ENCODE measurements at regions not wholly inside any gene's neighbourhood (a gene's known extent, or its start where the extent isn't known, plus 50 kb on each side); places are given as distances from the start of the nearest gene placed in this dataset.

DNA sequence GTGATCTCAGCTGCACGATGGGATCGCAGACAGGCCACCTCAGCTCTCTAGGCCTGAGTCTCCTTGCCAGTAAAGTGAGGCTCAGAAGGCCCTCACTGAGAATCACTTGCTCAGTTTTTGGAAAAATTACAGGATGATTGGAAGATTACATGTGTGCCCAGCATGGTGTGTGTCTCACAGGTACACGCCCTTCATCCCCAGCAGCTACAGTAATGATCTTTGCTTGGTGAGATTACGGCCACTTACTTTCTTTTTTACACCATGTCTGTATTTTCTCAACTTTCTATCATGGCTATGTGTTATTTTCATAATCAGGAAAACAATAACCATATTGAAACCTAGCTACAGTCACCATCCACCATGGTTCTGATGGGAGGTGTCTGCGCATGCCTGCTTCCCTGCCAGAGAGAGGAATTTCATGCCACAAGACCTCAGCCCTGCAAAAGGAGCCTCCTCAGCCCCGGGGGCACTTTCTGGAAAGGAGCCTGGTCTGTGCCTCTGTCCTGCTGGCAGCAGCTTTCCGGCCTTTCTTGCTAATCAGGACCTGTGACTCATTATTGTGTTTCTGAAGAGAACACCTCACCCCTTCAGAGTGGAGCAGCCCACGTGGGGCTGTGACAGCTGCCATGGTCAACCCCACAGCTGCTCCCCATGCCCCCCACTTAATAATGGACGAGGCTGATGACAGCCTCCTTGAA lies 64.2 kb upstream of the OLFM1 start:
- 63 to 65% methylated on average over 9 of the region's 9 CpGs for WGBS, 2 donors

DNA sequence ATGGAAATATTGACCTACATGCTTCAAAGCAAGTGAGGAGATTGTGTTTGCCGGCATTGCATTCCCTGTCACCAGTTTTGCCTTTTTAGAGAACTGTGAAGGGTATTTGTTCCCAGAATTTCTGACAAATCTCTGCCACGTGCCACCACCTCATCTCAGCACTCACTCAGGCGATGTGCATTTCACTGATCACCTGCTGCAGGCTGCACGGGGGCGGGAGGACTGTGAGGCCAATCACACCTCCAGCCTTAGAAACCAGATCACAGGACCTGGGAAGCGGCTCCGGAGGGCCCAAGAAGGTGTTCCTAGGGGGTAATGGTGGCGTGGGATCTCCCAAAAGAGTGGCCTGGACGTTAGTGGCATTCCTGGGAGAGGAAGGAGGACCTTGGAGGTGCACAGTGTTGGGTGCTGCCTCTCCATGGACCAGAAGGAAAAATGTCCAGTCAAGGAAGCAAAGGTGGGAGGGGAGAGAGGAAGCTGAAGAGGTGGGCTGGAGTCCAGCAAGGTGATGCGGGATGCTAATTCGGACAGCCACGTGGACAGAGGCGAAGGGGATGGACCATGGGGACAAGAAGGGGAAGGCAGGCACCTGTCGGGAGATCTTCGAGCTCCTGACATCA lies 63.6 kb upstream of the OLFM1 start:
- TF ChIP-seq, protein P1, sequence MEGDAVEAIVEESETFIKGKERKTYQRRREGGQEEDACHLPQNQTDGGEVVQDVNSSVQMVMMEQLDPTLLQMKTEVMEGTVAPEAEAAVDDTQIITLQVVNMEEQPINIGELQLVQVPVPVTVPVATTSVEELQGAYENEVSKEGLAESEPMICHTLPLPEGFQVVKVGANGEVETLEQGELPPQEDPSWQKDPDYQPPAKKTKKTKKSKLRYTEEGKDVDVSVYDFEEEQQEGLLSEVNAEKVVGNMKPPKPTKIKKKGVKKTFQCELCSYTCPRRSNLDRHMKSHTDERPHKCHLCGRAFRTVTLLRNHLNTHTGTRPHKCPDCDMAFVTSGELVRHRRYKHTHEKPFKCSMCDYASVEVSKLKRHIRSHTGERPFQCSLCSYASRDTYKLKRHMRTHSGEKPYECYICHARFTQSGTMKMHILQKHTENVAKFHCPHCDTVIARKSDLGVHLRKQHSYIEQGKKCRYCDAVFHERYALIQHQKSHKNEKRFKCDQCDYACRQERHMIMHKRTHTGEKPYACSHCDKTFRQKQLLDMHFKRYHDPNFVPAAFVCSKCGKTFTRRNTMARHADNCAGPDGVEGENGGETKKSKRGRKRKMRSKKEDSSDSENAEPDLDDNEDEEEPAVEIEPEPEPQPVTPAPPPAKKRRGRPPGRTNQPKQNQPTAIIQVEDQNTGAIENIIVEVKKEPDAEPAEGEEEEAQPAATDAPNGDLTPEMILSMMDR (IDR thresholded peaks at IDR 0.05), result no peak
- no peaks in the 10 kb centered on the region for H3K36me3 ChIP-seq
- no peaks in the 10 kb centered on the region for H3K9me3 ChIP-seq
- 67 to 72% methylated on average over 15 of the region's 15 CpGs for WGBS, 2 donors
- ATAC-seq (peak in 1 of 8 donors; percentile 40), DNase-seq (no peak)
- intact Hi-C loops (cut with DNase I), result no loop called here
- no peak overlapping the region for H3K4me3 ChIP-seq
- H3K27ac ChIP-seq, result no peak overlapping the region
- H3K4me1 ChIP-seq, result peaks cover 0 to 11% (median 0%) of the 10 kb centered on the region in 9 donors
- H3K27me3 ChIP-seq, result peaks cover 0 to 9% (median 0%) of the 10 kb centered on the region in 7 donors

More for the DNA sequence above, 64.2 kb upstream of the OLFM1 start:
- peaks cover 0 to 13% (median 0%) of the 10 kb centered on the region in 7 donors for H3K27me3 ChIP-seq
- no peak overlapping the region for H3K27ac ChIP-seq
- TF ChIP-seq, protein P1 (IDR thresholded peaks at IDR 0.05), result no peak
- H3K36me3 ChIP-seq, result no peaks in the 10 kb centered on the region
- H3K9me3 ChIP-seq, result no peaks in the 10 kb centered on the region
- H3K4me3 ChIP-seq, result no peak overlapping the region
- intact Hi-C loops (cut with DNase I), result no loop called here
- ATAC-seq (peak in 2 of 8 donors; percentile 22 to 61), DNase-seq (no peak)
- peaks cover 0 to 11% (median 0%) of the 10 kb centered on the region in 9 donors for H3K4me1 ChIP-seq

DNA sequence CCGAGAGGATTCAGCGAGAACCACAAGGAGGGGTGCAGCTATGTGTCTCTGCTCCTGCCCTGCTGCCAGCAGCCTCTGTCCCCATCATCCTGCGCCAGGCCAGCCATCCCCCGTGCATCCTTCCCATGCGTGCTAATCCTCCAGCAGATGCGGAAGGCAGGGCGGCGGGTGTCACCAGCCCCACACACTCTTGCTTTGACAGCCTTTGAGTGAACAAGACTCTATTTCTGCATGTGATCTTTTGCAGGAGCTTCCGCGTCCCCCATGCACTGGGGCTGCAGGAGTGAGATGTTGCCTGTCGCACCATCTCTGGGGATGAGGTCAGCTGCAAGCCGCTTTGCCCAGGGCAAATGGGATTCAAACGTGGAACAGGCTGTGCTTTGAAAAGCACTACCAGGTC lies 58.0 kb upstream of the OLFM1 start:
- peak in 1 of 8 donors; percentile 33 for ATAC-seq
- Histone ChIP-seq H3K27me3 (peaks cover 0 to 28% (median 16%) of the 10 kb centered on the region in 7 donors), H3K36me3 (no peaks in the 10 kb centered on the region), H3K4me3 (no peak overlapping the region), H3K9me3 (no peaks in the 10 kb centered on the region), H3K27ac (no peak overlapping the region), H3K4me1 (no peaks in the 10 kb centered on the region)
- intact Hi-C loops (cut with DNase I), result no loop called here
- 79 to 82% methylated on average over 13 of the region's 13 CpGs for WGBS, 2 donors
- DNase-seq, result no peak
- TF ChIP-seq, protein P1 (IDR thresholded peaks at IDR 0.05), result no peak

DNA sequence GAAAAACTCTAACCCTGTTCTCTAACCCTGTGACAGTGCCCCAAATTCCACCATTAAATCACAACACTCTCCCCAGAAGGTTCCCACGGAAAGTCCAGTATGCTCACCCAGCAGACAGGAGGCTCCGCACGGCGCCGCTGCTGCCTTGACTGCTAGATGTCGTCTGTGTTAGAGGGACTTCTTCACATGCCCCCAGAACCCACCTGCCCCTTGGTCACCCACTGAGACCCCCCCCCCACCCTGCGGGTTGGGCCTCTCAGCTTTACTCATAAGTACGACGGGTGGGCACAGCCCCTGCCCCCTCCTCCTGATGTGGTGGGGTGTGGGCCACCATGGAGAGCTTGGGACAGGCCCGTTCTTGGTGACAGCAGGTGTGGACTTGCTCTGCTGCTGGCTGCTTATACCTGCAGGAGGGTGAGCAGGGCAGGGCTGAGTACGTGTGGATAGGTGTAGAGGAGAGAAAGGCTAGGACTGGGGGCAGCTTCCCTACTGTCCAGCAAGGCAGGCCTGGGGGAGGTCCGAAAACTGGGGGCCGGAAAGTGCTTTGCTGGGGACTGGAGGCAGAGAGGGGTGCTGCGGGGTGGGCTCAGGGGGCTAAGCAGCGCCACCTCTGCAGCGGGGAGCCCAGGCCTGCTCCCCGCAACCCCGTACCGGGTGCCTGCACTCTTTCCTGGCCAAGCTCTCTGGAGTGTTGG lies 57.5 kb upstream of the OLFM1 start:
- DNase-seq (no peak), ATAC-seq (no peak)
- H3K36me3 ChIP-seq, result no peaks in the 10 kb centered on the region
- 77 to 79% methylated on average over 19 of the region's 19 CpGs for WGBS, 2 donors
- no peak overlapping the region for H3K4me3 ChIP-seq
- intact Hi-C loops (cut with DNase I), result loop anchor here in 1 of 10 donors (10.0 kb wide), 1 partner anchor 1125 kb away; no protein-coding TSS in a partner anchor
- TF ChIP-seq, protein P1 (IDR thresholded peaks at IDR 0.05), result no peak
- H3K27me3 ChIP-seq, result peaks cover 0 to 28% (median 16%) of the 10 kb centered on the region in 7 donors
- H3K27ac ChIP-seq, result no peak overlapping the region
- no peaks in the 10 kb centered on the region for H3K4me1 ChIP-seq
- no peaks in the 10 kb centered on the region for H3K9me3 ChIP-seq

Data from heart right ventricle (tissue), 16 donors.